HUES48 (cell line): ENCODE measurements at regions not wholly inside any gene's neighbourhood (a gene's known extent, or its start where the extent isn't known, plus 50 kb on each side); places are given as distances from the start of the nearest gene placed in this dataset.
"Not testable (repeated sequence)": the region's sequence is repeated elsewhere in the genome, so short reads cannot be mapped to it uniquely, and the experiment has no call there.

ENCODE experiments used
- H3K27ac ChIP-seq: one replicate; pipeline ENCODE4 v1.7.0; 2013; ENCODE audit warnings: low read depth, low read length, inconsistent platforms
- H3K27me3 ChIP-seq: 2 replicates; pipeline ENCODE4 v1.6.1; 2013; ENCODE audit warnings: mild to moderate bottlenecking, low read length; ENCODE audit not compliant: control insufficient read depth, insufficient read depth
- H3K36me3 ChIP-seq: 2 replicates; pipeline ENCODE4 v1.6.1; 2013; ENCODE audit warnings: low read length; ENCODE audit not compliant: control insufficient read depth, insufficient read depth
- H3K4me1 ChIP-seq: 2 replicates; pipeline ENCODE4 v1.6.1; 2013; ENCODE audit warnings: mild to moderate bottlenecking, low read length; ENCODE audit not compliant: control insufficient read depth, insufficient read depth
- H3K4me3 ChIP-seq: 2 replicates; pipeline ENCODE4 v1.5.1; 2013; ENCODE audit warnings: mild to moderate bottlenecking, low read depth, low read length
- H3K9ac ChIP-seq: 2 replicates; pipeline ENCODE4 v1.6.1; 2013; ENCODE audit warnings: mild to moderate bottlenecking, low read depth, low read length, moderate library complexity
- H3K9me3 ChIP-seq: 2 replicates; pipeline ENCODE4 v1.6.1; 2013; ENCODE audit warnings: low read length; ENCODE audit not compliant: control insufficient read depth, insufficient read depth

DNA sequence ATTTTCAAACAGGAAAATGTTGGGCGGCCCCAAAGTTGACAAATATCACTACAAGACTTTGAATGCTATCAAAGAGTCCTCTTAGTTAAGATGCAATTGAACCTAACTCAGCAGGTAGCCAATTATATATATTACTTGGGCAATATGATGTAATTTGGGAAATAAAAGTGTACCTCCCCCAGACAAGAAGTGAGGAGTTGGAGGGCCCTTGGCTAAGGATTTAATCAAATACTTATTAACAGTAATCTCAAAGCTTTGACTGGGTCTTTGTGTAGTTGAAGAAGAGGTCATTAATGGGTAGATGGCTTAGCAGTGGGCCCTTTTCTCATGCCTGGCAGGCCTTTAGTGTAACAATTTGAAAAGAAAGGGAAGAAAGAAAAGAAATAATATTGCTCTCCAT lies 599.0 kb downstream of the CSNK1G3 start:
- Histone ChIP-seq H3K9me3 (no peaks in the 10 kb centered on the region), H3K4me3 (no peak overlapping the region), H3K36me3 (no peaks in the 10 kb centered on the region), H3K27me3 (no peaks in the 10 kb centered on the region), H3K27ac (no peak overlapping the region), H3K9ac (no peak overlapping the region), H3K4me1 (peaks cover 9% of the 10 kb centered on the region; the same call in 1 of the 2 replicates)

- Histone ChIP-seq H3K27ac (no peak overlapping the region), H3K4me1 (no peaks in the 10 kb centered on the region), H3K9ac (no peak overlapping the region), H3K9me3 (no peaks in the 10 kb centered on the region), H3K27me3 (no peaks in the 10 kb centered on the region), H3K4me3 (no peak overlapping the region), H3K36me3 (no peaks in the 10 kb centered on the region)
Measured at GRCh38 chr5:124105326-124105725, 593.3 kb downstream of the CSNK1G3 start.

DNA sequence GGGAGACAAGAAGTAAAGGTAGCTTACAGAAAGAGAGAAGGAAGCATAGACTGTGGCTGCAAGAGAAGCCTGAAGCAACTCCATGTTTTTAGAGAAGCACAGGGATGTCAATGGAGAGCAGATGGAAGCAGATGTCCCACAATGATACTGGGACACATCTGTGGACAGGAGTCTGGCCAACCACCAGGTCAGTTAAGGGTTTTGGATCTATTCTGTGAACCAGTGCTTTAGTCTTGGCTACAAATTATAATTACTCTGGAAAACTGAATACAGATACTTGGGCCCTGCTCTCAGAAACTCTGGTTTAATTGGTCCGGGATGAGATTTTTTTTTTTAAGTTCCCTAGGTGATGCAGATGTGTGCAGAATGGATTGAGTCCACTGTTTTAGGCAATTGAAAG lies 592.8 kb downstream of the CSNK1G3 start:
- Histone ChIP-seq H3K36me3 (no peaks in the 10 kb centered on the region), H3K4me3 (no peak overlapping the region), H3K9ac (no peak overlapping the region), H3K9me3 (no peaks in the 10 kb centered on the region), H3K4me1 (no peaks in the 10 kb centered on the region), H3K27ac (no peak overlapping the region), H3K27me3 (no peaks in the 10 kb centered on the region)

DNA sequence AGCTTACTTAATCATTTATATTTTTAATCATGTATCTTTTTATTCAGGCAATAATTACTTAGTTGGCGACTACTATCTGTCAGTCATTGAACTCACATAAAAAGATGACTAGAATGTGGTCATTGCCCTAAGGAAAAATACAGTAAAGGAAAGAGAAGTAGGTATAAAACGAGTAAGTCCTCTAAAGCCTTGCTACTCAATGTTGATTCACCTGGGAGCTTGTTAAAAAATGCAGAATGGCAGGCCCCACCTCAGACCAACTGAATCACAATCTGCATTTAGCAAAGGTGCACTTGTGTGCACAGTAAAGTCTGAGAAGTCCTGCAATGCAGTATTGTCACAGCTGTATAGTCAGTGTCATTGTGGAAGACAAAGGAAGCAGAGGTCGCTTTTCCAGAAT lies 592.4 kb downstream of the CSNK1G3 start:
- Histone ChIP-seq H3K9ac (no peak overlapping the region), H3K4me3 (no peak overlapping the region), H3K4me1 (no peaks in the 10 kb centered on the region), H3K27me3 (no peaks in the 10 kb centered on the region), H3K9me3 (no peaks in the 10 kb centered on the region), H3K36me3 (no peaks in the 10 kb centered on the region), H3K27ac (no peak overlapping the region)

GRCh38 chr5:124103671-124104070 lies 591.7 kb downstream of the CSNK1G3 start:
- no peaks in the 10 kb centered on the region for H3K27me3 ChIP-seq
- H3K27ac ChIP-seq, result no peak overlapping the region
- no peak overlapping the region for H3K4me3 ChIP-seq
- no peaks in the 10 kb centered on the region for H3K9me3 ChIP-seq
- no peaks in the 10 kb centered on the region for H3K4me1 ChIP-seq
- no peaks in the 10 kb centered on the region for H3K36me3 ChIP-seq
- H3K9ac ChIP-seq, result no peak overlapping the region

- H3K4me3 ChIP-seq, H3K9me3 ChIP-seq, H3K27ac ChIP-seq, H3K4me1 ChIP-seq, H3K36me3 ChIP-seq, H3K27me3 ChIP-seq, H3K9ac ChIP-seq: not testable (repeated sequence)
Measured at GRCh38 chr5:124103056-124103455, 591.1 kb downstream of the CSNK1G3 start.

DNA sequence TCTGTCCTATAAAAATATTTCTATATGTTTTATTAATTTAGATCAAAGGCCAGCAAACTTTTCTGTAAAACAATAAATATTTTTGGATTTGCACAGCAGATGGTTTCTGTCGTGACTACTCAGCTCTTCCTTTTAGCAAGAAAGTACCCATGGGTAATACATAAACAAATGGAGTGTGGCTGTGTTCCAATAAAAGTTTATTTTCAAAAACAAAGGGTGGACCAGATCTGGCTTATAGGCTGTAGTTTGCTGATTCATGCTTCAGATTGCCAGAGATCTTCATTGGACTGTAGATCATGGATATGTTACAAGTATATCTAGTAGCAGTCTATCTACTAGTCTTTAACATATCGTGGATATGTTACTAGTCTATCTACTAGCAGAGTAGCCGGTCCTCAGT lies 590.5 kb downstream of the CSNK1G3 start:
- Histone ChIP-seq H3K9ac (no peak overlapping the region), H3K27ac (no peak overlapping the region), H3K4me3 (no peak overlapping the region), H3K9me3 (no peaks in the 10 kb centered on the region), H3K4me1 (no peaks in the 10 kb centered on the region), H3K36me3 (no peaks in the 10 kb centered on the region), H3K27me3 (no peaks in the 10 kb centered on the region)

- no peak overlapping the region for H3K4me3 ChIP-seq
- no peaks in the 10 kb centered on the region for H3K9me3 ChIP-seq
- H3K27me3 ChIP-seq, result no peaks in the 10 kb centered on the region
- H3K27ac ChIP-seq, result no peak overlapping the region
- peaks cover 11% of the 10 kb centered on the region for H3K4me1 ChIP-seq
- H3K9ac ChIP-seq, result no peak overlapping the region
- H3K36me3 ChIP-seq, result no peaks in the 10 kb centered on the region
Measured at GRCh38 chr5:124093658-124094057, 581.7 kb downstream of the CSNK1G3 start.

GRCh38 chr5:124090115-124090514 lies 578.1 kb downstream of the CSNK1G3 start:
- H3K27ac ChIP-seq, result no peak overlapping the region

GRCh38 chr5:124089578-124089977 lies 577.6 kb downstream of the CSNK1G3 start:
- Histone ChIP-seq H3K27ac (no peak overlapping the region), H3K9me3 (no peaks in the 10 kb centered on the region), H3K4me1 (peaks cover 30% of the 10 kb centered on the region), H3K36me3 (no peaks in the 10 kb centered on the region), H3K27me3 (no peaks in the 10 kb centered on the region), H3K9ac (no peak overlapping the region), H3K4me3 (no peak overlapping the region)

More at GRCh38 chr5:124090115-124090514, 578.1 kb downstream of the CSNK1G3 start:
- Histone ChIP-seq H3K36me3 (no peaks in the 10 kb centered on the region), H3K9ac (no peak overlapping the region), H3K9me3 (no peaks in the 10 kb centered on the region), H3K27me3 (no peaks in the 10 kb centered on the region), H3K4me1 (peaks cover 30% of the 10 kb centered on the region), H3K4me3 (no peak overlapping the region)

- H3K4me1 ChIP-seq, result peaks cover 30% of the 10 kb centered on the region
- H3K4me3 ChIP-seq, result no peak overlapping the region
- no peak overlapping the region for H3K9ac ChIP-seq
- no peaks in the 10 kb centered on the region for H3K9me3 ChIP-seq
- peak overlapping the region; percentile 67 for H3K27ac ChIP-seq
- H3K27me3 ChIP-seq, result no peaks in the 10 kb centered on the region
- no peaks in the 10 kb centered on the region for H3K36me3 ChIP-seq
Measured at GRCh38 chr5:124088289-124089032, 576.5 kb downstream of the CSNK1G3 start.
